ENCODE measurements at regions not wholly inside any gene's neighbourhood (a gene's known extent, or its start where the extent isn't known, plus 50 kb on each side); places are given as distances from the start of the nearest gene placed in this dataset.

GRCh38 chr4:175891231-175891630, 79.2 kb upstream of the GPM6A start:
- H3K36me3 ChIP-seq (replicated peaks in 1 of 2; ENCODE audit: control insufficient read depth in 1 of 2, insufficient read depth in 2 of 2, low read length in 2 of 2): no peaks in the 10 kb centered on the region
- intact Hi-C loops (cut with micrococcal nuclease): no loop called here
- no peak overlapping the region for H3K4me2 ChIP-seq (replicated peaks; ENCODE audit: extremely low read depth, low read length, poor library complexity, severe bottlenecking)
- no peaks in the 10 kb centered on the region for H3K79me2 ChIP-seq (ENCODE audit: insufficient read depth, low read length)
- no peaks in the 10 kb centered on the region for H4K20me1 ChIP-seq (ENCODE audit: insufficient read depth, low read length)
- H3K27me3 Mint-ChIP-seq (ENCODE audit: low read depth in 3 of 3): peaks cover 0 to 2% (median 0%) of the 10 kb centered on the region in 3 donors
- no peak for TF ChIP-seq CTCF (IDR thresholded peaks at IDR 0.05)
- no CpG with 5 or more reads among the region's 4 CpGs for WGBS (ENCODE audit: insufficient coverage)
- H2AFZ ChIP-seq (ENCODE audit: insufficient read depth, low read depth, low read length, poor library complexity, severe bottlenecking): no peak overlapping the region
- H3K27ac ChIP-seq (ENCODE audit: low read depth in 1 of 2, low read length in 2 of 2): no peak overlapping the region
- no peaks in the 10 kb centered on the region for H3K27me3 ChIP-seq (ENCODE audit: control insufficient read depth in 2 of 2, insufficient read depth in 2 of 2, low read length in 2 of 2)
- H3K4me3 Mint-ChIP-seq: no peak overlapping the region
- H3K4me1 Mint-ChIP-seq: no peaks in the 10 kb centered on the region
- DNase-seq: no peak
- no peak overlapping the region for H3K27ac Mint-ChIP-seq
- H3K4me3 ChIP-seq (replicated peaks in 1 of 3; ENCODE audit: low read depth in 2 of 3, low read length in 3 of 3): no peak overlapping the region
- H3K9me3 ChIP-seq (replicated peaks in 1 of 2; ENCODE audit: control insufficient read depth in 1 of 2, insufficient read depth in 1 of 2, low read length in 2 of 2): no peaks in the 10 kb centered on the region
- H3K9me3 Mint-ChIP-seq: peaks cover 0 to 2% (median 0%) of the 10 kb centered on the region in 7 donors
- no peak overlapping the region for H3K9ac ChIP-seq (ENCODE audit: insufficient read depth, low read length, poor library complexity, severe bottlenecking)
- H3K36me3 Mint-ChIP-seq: no peaks in the 10 kb centered on the region
- H3K4me1 ChIP-seq (ENCODE audit: control insufficient read depth in 1 of 2, insufficient read depth in 2 of 2, low read length in 2 of 2): no peaks in the 10 kb centered on the region

GRCh38 chr4:175891851-175892250, 79.8 kb upstream of the GPM6A start:
- H3K36me3 ChIP-seq (replicated peaks in 1 of 2; ENCODE audit: control insufficient read depth in 1 of 2, insufficient read depth in 2 of 2, low read length in 2 of 2): no peaks in the 10 kb centered on the region
- no peaks in the 10 kb centered on the region for H3K4me1 ChIP-seq (ENCODE audit: control insufficient read depth in 1 of 2, insufficient read depth in 2 of 2, low read length in 2 of 2)
- no peaks in the 10 kb centered on the region for H3K9me3 ChIP-seq (replicated peaks in 1 of 2; ENCODE audit: control insufficient read depth in 1 of 2, insufficient read depth in 1 of 2, low read length in 2 of 2)
- H3K27ac Mint-ChIP-seq: no peak overlapping the region
- H3K9ac ChIP-seq (ENCODE audit: insufficient read depth, low read length, poor library complexity, severe bottlenecking): no peak overlapping the region
- H2AFZ ChIP-seq (ENCODE audit: insufficient read depth, low read depth, low read length, poor library complexity, severe bottlenecking): no peak overlapping the region
- H3K9me3 Mint-ChIP-seq: peaks cover 0 to 2% (median 0%) of the 10 kb centered on the region in 7 donors
- no peak overlapping the region for H3K4me3 ChIP-seq (replicated peaks in 1 of 3; ENCODE audit: low read depth in 2 of 3, low read length in 3 of 3)
- H3K27me3 ChIP-seq (ENCODE audit: control insufficient read depth in 2 of 2, insufficient read depth in 2 of 2, low read length in 2 of 2): no peaks in the 10 kb centered on the region
- no peaks in the 10 kb centered on the region for H3K79me2 ChIP-seq (ENCODE audit: insufficient read depth, low read length)
- no peaks in the 10 kb centered on the region for H3K4me1 Mint-ChIP-seq
- H3K27me3 Mint-ChIP-seq (ENCODE audit: low read depth in 3 of 3): peaks cover 0 to 2% (median 0%) of the 10 kb centered on the region in 3 donors
- no peaks in the 10 kb centered on the region for H4K20me1 ChIP-seq (ENCODE audit: insufficient read depth, low read length)
- no peak overlapping the region for H3K27ac ChIP-seq (ENCODE audit: low read depth in 1 of 2, low read length in 2 of 2)
- no peak overlapping the region for H3K4me3 Mint-ChIP-seq
- WGBS (ENCODE audit: insufficient coverage): no CpG with 5 or more reads among the region's 2 CpGs
- DNase-seq: no peak
- no peaks in the 10 kb centered on the region for H3K36me3 Mint-ChIP-seq
- intact Hi-C loops (cut with micrococcal nuclease): no loop called here
- no peak for TF ChIP-seq CTCF (IDR thresholded peaks at IDR 0.05)
- no peak overlapping the region for H3K4me2 ChIP-seq (replicated peaks; ENCODE audit: extremely low read depth, low read length, poor library complexity, severe bottlenecking)

Measured in CD14-positive monocyte (primary cell).